HG03095 (cell line): ENCODE measurements at regions not wholly inside any gene's neighbourhood (a gene's known extent, or its start where the extent isn't known, plus 50 kb on each side); places are given as distances from the start of the nearest gene placed in this dataset.
A peak's percentile ranks its signal among the peaks of the same experiment; 100 is the strongest.

Experiments
- ATAC-seq: cut with Tn5 transposase; IDR thresholded peaks from one replicate; pipeline ENCODE4 v1.9.1; 2021; ENCODE audit warnings: moderate library complexity; ENCODE audit not compliant: unreplicated experiment

DNA sequence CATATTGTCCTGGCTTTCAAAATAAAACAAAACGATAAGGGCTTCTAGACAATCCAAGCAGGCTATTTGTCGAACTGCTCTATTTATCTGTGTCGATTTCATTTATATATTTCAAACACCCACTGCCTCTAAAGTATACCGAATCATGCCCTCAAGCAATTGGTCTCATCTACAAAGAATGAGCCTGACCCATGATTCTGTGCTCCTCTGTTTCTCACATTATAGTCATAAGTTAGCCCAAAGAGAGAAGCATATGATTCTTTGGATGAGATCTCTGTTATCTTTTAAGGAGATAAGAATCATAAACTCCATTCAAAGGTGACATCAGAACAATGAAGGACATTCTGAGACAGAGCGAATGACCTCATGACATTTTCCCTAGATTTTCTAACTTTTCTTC, 191.1 kb downstream of the MAP2K6 start:
- no peak for ATAC-seq

DNA sequence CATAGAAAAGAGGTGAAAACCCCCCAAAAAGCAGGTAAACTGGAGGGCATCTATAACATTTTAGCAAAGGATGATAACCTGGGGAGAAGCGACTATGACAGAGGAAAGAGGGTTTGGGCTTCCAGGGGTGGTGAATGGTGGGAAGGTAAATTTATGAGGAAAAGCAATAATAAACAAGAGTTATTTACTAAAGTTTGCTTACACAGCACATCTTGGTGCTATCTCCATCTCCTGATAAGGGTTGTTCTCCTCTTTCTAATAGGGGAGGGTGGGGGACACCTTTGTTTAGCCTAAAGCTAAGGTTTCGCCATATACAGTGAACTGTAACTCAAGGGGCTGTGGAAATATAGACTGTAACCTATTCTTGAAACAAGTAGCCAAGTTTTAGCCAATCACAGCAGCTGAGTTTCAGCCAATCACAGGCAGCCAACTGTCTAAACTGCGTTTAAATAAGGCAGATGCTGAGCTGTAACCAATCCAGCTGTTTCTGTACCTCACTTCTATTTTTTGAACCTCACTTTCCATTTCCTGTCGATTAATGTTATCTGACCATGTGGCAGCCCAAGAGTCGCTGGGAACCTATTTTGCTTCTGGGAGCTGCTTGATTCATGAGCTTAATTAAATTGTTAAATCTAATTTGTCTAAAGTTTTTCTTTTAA, 191.8 kb downstream of the MAP2K6 start:
- ATAC-seq = no peak

DNA sequence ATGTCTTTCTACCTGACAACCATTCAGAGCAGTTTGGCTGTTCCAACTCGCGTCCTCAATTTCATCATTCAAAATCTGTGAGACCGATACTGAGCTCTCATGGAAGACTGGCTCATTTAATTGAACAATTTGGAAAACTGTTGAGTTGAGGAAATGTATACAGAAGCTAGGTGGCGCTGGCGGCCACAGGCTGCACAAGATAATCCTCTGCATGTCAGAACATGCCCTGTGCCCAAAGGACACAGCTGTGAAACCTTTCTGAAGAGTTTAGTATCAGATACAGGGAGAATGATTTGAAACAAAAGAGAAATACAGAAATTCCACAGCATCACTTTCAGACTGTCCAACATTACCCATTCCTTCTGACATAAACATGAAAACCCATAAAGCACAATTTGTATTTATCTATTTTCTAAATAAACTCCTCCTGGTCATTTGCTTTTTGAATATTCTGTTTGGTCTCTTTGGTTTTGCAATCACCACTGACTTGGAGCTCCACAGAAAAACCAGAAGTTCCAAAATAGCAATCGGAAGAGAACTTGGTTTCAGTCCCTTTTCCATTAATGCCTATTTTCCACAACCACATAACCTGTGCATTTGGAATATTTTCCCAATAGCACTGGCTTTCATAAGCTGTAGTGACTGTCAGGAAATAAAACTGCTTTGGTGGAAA, 192.8 kb downstream of the MAP2K6 start:
- peak; percentile 91 for ATAC-seq

DNA sequence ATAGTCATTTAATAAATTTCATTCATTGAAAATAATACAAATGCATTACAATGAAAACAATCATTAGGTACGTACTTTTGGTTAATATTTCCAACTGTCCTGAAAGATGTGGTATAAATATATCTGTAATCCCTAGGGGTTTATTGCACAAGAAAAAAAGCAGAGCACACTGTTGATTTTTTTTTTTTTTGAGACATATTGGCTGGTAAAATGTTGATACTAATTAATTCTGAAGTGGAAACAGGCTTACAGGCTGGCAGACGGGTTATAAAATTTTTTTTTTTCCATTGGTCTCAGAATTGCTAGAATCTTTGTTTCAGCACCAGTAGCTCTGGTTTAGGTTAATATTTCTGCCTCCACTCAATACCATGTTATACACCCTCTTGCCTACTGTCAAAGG, 193.6 kb downstream of the MAP2K6 start:
- no peak for ATAC-seq

DNA sequence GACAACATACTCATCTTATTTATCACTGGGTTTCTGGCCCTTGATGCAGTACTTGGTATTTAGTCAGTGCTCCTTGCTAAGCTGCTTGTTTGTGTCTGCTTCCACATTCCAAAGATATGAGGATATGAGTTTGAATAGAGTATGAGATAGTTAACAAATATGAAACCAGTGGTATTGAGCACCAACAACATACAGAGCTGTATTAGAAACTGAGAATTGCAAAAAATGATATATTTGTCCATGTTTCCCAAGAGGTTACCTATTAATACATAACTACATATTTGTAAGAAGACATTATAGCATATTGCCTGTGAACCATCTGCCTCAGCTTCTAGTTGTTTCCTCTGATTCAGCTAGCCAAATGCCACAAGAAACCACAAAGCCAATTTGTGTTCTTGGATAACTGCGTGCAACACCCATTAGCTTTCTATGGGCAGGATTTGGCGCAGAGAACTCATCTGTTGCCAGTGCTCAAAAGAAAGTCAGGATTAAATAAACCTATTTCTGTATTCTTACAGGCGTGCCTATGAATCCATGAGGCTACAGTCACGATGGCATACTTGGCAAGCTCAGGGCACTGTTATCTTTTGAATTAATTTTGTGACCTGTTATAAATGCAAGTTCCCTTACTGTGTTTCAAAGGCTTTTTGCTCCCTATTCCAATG, 194.4 kb downstream of the MAP2K6 start:
- ATAC-seq = no peak

DNA sequence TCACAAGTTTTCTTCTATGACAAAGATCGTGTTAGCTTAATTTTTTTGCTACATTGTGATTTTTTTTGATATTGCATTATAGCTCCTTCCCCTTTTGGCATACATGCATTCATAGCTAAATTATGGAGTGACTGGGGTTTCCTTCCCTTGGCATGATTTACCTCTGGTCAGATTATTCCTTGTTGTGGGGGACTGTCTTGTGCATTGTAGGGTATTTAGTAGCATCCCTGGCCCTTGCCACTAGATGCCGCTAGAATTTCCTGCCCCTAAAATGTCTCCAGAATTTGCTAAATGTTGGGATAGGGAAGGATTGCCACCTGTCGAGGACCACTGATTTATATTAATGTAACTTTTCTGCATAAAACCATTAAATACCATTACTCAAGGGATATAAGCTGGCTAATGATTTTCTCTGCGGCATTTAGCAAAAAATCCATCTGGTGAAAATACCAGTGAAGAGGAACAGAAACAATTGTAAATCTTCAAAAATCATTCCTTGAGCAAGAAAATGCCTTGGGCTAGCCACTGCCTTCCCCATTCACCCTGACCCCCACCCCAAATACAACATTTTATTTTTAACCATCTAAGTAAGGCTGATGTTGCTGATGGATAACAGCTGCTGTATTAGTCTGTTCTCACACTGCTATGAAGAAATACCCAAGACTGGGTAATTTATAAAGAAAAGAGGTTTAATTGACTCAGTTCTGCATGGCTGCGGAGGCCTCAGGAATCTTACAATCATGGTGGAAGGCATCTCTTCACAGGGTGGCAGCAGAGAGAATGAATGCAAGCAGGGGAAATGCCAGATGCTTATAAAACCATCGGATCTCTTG, 195.2 kb downstream of the MAP2K6 start:
- no peak for ATAC-seq

DNA sequence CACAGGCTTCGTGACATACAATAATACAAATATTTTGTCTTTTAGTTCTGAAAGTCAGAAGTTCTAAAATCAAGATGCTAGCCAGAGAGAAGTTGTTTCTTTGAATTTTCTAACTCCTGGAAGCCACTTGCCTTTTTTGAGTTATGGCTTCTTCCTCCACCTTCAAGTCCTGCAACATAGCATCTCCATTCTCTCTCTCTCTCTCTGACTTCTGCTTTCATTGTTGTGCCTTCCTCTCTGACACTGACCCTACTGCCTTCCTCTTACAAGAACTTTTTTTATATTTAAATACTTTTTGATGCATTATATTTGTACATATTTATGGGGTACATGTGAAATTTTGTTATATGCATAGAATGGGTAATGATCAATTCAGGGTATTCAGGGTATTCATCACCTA, 205.9 kb downstream of the MAP2K6 start:
- ATAC-seq = no peak

DNA sequence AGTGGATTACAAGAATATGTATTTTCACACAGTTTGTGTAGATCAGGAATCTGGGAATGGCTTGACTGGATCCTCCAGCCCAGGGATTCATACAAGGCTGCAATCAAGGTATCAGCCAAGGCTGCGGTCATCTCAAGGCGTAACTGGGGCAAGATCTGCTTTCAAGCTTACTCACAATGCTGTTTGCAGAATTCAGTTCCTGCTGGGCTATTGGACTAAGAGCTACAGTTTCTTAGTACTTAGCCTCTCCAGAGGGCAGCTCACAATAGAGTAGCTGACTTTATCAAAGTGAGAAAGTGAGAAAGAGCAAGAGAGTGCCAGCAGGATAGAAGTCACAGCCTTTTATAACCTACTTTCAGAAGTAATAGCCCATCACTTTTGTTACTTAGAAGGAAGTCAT, 211.0 kb downstream of the MAP2K6 start:
- ATAC-seq = no peak

DNA sequence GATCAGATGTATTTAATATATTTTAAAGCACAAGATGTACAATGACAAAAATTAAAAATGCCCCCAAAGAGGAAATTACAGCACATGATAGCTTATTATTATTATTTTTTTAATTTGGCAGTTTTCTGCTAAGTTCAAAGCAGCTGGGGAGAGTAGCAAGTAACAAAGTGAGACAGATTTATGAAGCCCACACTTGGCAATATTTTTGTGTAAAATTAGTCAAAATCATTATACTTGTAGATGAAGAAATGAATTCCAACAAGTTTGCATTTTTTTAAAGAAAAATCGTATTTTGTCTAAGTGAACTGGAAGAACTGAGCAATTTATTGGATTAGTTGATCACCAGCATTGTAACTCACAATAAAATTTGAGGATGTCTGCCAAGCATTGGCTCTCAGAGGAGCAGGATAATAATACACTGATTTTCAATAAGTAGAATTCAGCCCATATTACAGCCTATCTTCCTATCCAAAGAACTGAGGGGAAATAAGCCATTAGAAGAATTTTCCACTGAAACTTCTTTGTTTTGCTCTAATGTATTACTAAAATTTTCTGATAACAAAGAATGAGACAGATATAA, 215.6 kb downstream of the MAP2K6 start:
- ATAC-seq = no peak

DNA sequence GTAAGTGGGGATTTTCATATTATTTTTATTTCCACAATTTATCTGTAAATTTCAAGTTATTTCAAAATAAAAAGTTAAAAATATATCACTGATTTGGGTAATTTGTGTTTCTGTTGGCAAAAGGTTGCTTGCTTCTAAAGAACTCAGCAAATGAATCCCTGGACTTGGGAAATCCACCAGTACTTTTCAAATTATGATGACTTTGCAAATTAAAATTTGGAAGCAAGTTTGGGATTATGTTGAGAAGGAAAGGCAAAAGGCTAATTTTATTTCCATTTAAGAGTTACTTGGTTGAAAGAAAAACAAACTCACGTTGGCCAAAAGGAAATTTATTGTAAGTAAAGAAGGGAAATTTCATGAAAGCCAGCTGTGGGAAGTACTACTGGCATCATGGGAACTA, 220.3 kb downstream of the MAP2K6 start:
- no peak for ATAC-seq

DNA sequence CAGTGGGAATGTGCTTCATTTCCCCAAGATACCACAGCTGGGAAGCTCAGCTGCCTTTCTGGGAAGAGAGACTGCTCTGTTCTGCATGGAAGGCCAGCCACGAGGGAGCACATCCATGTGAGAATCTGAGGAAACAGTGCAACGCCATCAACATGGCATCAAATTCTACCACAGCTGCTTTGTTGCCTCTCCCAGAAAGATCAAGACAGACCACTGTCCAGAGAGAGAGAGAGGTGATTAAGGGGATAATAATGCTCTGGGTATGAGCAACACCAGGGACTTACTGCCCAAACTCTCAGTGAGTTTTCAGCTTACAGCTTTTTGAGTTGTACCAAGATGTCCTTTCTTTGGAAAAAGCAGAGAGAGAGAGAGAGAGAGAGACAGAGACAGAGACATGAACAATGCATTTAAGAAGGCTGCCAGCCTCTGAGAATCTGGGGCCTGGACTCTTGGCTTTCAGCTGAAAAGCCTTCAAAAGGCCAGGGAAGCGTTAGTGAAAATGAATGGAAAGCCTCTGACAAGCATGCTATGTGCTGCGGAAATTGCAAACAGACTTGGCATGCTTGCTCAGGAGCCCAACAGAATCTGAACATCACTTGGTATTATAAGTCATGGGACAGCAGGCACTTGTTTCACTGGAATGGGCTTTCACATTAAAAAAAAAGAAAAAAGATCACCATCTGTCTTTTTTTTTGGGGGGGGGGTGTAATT, 223.1 kb downstream of the MAP2K6 start:
- no peak for ATAC-seq

DNA sequence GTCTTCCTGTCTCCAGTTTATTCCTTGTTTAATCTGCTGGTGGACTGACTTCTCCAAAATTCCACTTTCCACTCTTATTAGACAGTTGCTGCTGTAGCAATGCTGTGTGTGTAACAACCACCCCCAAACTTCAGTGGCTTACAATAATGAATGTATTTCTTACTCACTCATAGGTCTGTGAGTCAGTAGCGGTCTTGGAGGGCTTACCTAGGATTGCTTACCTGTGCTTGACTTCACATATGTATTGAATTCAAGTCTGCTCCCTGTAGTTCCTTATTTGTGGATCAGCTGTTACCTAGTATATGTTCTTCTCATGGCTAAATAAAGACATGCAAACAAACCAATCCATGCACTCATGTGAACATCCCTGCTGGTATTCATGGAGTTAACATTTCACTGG, 224.6 kb downstream of the MAP2K6 start:
- ATAC-seq = no peak

DNA sequence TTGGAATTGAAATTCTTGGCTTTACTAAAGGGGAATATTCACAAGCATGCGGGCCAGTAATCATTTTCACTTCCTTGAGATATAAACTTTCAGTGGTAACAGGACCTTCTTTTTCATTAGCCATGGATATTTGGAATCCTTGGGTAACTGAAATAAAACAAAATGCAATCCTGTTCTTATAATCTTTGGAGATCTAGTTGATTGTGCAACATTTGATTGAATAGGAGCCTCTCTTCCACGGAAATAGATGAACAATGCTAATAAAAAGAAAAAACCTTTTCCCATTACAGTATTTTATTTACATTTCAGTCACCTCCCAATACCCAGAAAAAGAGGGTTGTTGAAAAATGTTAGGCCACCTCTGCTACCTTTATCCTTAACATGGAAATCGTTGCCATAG, 225.6 kb downstream of the MAP2K6 start:
- no peak for ATAC-seq

DNA sequence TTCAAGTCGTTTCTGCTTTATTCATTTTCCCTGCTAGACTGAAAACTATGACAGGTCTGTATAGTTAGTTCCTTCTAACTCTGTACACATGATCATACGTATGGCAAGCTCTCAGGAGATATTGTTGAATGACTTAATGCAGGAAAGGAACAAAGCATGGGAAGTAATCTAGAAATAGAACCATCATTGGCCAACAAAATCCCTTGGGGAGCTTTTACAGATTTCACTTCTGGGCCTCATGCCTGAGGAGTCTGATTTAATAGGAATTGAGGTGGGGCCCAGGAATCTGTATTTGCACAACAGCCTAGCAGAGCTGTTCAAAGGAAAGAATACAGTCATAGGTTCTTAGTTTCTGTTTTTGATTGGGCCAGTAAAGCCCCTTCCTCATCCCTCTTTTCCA, 229.2 kb downstream of the MAP2K6 start:
- no peak for ATAC-seq

DNA sequence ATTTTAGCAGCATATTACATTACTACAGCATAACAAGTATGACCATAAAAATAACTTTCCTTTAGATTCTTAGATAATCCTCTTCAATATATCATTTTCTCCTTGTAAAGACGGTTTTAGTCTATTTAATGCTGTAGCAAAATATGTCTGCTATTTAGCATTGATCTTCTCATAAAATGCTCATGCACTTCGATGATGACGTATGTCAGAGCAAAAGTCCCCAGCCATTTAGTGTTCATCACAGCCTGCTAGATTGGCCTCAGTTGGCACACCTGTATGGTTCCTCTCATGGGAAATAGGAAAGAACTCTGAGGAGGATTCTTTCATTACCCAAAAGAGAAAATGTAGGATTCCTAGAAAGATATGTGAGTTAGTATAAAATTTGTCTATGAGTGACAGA, 232.2 kb downstream of the MAP2K6 start:
- ATAC-seq = no peak

DNA sequence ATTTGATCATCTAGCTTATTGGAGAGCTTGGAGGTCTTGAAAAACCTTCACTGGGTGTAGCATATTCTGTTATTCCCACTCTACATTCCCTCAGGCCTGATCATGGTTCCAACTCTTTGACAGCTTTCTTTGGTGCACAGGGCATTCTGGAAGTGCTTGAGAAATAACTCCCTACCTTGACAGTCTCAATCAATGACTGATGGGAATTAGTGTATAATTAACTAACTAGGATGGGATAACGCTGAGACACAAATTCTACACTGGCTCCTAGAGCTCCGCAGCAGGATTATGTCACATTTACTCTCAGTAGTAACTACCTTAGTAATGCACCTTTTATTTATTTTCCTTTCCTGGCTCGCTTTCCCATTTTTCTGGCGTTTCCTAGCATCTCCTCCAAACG, 236.4 kb downstream of the MAP2K6 start:
- no peak for ATAC-seq

DNA sequence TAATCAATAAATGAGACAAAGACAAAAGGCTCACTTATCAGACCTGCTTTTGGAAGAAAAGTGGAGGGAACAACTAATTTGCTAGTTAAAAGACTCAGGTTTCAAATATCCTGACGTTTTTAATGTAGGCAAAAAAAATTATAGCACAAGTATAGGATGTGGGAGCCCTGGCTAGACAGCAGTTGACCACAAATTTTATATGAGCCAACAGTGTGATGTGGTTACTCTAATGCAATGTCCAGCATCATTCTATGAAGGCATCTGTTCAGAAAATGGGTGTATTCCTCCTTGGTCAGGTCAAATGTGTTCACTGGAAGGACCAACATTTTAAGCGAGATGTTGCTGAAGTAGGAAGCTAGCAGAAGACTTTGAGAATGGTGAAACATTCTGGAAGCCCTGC, 237.4 kb downstream of the MAP2K6 start:
- ATAC-seq = no peak

DNA sequence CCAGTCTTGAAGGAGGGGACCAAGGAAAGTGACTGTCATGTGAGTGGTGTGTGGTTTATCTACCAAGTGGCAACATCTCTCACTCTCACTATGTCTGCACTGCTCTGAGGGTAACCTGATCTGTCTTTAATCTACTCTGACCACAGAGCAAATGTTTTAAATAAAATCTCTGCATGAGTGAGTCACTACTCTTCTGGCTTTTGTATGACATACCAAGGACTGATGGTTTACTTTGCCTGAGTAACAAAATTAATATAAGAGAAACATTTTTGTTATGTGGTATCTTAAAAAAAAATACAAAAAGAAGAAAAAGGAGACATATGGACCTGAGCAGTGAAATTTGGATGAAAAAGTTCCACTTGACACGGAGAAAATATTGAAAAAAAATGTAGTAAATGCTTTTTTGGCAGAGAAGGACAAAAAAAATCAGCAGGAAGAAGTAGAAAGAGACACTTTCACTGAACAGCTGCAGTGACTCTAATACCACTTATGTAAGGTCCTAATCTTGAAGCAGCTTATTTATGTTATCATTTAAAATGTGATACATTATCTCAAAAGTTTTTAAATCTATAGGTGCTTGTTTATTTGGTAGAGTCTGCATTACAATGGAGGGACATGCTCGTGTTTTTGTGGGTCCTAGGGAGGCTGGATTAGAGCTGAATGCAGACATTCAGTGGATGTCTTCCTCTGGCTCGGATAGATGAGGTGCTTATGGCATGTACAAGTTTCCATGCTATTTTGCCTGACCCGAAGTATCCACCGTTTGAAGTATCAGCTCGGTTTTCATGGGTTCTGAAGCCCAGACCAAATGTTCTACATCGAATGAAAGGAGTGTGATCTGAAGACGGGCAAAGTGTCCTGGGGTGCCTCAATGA, 240.7 kb downstream of the MAP2K6 start:
- no peak for ATAC-seq

DNA sequence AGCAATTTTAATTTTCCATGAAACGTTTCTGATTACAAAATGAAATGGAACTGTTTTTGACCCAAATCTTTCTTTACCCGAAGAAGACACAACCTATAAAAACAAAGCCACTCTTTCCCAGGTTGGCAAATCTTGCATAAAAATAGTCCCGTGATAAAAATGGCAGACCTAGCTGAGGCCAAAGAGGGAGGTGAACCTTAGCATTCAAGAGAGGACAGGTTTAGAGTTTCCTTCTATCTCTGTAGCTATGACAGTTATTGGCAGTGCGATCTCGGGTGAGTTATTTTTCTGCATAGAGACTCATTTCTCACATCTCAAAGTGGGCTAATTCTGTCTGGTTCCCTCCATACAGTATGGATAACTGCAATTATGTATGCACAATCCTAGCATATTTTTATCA, 241.4 kb downstream of the MAP2K6 start:
- ATAC-seq = no peak
